ENCODE measurements at regions not wholly inside any gene's neighbourhood (a gene's known extent, or its start where the extent isn't known, plus 50 kb on each side); places are given as distances from the start of the nearest gene placed in this dataset.

DNA sequence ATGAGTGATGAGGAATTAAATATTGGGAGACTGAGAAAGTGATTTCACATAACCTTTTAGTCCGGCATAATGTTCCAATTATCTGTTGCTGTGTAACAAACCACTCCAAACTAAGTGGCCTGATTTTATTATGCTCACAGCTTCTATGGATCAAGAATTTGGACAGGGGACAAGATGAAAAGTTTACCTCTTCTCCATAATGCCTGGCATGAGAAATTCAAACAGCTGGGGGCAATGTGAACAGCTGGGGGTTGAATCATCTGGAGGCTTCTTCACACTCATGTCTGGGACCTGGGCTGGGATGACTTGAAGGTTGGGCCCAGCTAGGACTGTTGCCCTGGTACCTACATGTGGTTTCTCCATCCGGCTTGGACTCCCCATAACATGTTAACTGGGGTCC, 99.4 kb upstream of the DRD2 start:
- Histone ChIP-seq H3K4me2 (ENCODE audit: low read depth, low read length, poor library complexity, severe bottlenecking) (no peak overlapping the region), H2AFZ (ENCODE audit: low read length) (no peak overlapping the region), H3F3A (ENCODE audit: low read depth) (no peaks in the 10 kb centered on the region), H3K27me3 (ENCODE audit: insufficient read depth, low read length, poor library complexity, severe bottlenecking) (no peaks in the 10 kb centered on the region), H3K9ac (ENCODE audit: low read depth, low read length, poor library complexity, severe bottlenecking) (no peak overlapping the region), H3K9me3 (ENCODE audit: insufficient read depth, low read depth, low read length) (no peaks in the 10 kb centered on the region), H3K36me3 (ENCODE audit: insufficient read depth, low read length) (no peaks in the 10 kb centered on the region), H4K20me1 (ENCODE audit: insufficient read depth, low read length, poor library complexity, severe bottlenecking) (no peaks in the 10 kb centered on the region), H3K4me1 (ENCODE audit: insufficient read depth, low read length, poor library complexity, severe bottlenecking) (no peaks in the 10 kb centered on the region), H3K4me3 (ENCODE audit: low read length, poor library complexity, severe bottlenecking) (no peak overlapping the region), H3K79me2 (ENCODE audit: insufficient read depth, low read length) (no peaks in the 10 kb centered on the region), H3K9me2 (replicated peaks; ENCODE audit: low read depth, low read length) (no peaks in the 10 kb centered on the region)
- no peak for TF ChIP-seq EZH2phosphoT487 (IDR thresholded peaks at IDR 0.05; ENCODE audit: borderline replicate concordance)
- TF ChIP-seq, protein P1, sequence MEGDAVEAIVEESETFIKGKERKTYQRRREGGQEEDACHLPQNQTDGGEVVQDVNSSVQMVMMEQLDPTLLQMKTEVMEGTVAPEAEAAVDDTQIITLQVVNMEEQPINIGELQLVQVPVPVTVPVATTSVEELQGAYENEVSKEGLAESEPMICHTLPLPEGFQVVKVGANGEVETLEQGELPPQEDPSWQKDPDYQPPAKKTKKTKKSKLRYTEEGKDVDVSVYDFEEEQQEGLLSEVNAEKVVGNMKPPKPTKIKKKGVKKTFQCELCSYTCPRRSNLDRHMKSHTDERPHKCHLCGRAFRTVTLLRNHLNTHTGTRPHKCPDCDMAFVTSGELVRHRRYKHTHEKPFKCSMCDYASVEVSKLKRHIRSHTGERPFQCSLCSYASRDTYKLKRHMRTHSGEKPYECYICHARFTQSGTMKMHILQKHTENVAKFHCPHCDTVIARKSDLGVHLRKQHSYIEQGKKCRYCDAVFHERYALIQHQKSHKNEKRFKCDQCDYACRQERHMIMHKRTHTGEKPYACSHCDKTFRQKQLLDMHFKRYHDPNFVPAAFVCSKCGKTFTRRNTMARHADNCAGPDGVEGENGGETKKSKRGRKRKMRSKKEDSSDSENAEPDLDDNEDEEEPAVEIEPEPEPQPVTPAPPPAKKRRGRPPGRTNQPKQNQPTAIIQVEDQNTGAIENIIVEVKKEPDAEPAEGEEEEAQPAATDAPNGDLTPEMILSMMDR (conservative IDR thresholded peaks at IDR 0.05; ENCODE audit: low read length): no peak

DNA sequence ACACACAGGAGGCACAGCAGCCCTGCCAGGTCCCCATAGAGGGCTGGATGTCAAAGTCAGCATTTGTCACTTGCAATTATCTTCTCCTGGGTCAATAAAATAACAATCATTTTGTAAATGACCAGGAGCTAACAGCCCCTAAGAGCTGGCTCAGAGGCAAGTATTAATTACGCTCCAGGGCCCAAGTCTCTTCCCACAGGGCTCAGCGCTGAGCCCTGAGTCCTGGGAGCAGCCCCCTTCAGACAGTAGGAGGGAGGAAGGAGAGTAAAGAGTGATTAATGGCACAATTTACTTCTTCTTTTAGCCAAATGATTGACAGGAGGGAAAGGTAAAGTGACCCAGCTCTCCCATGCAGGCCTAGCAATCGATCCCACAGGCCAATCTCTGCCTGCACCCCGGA, 99.0 kb upstream of the DRD2 start:
- Histone ChIP-seq H2AFZ (ENCODE audit: low read length) (no peak overlapping the region), H3K27me3 (ENCODE audit: insufficient read depth, low read length, poor library complexity, severe bottlenecking) (no peaks in the 10 kb centered on the region), H3K9me2 (replicated peaks; ENCODE audit: low read depth, low read length) (no peaks in the 10 kb centered on the region), H3K4me2 (ENCODE audit: low read depth, low read length, poor library complexity, severe bottlenecking) (no peak overlapping the region), H3F3A (ENCODE audit: low read depth) (no peaks in the 10 kb centered on the region), H3K4me1 (ENCODE audit: insufficient read depth, low read length, poor library complexity, severe bottlenecking) (no peaks in the 10 kb centered on the region), H3K9me3 (ENCODE audit: insufficient read depth, low read depth, low read length) (no peaks in the 10 kb centered on the region), H3K4me3 (ENCODE audit: low read length, poor library complexity, severe bottlenecking) (no peak overlapping the region), H3K9ac (ENCODE audit: low read depth, low read length, poor library complexity, severe bottlenecking) (no peak overlapping the region), H3K79me2 (ENCODE audit: insufficient read depth, low read length) (no peaks in the 10 kb centered on the region), H3K36me3 (ENCODE audit: insufficient read depth, low read length) (no peaks in the 10 kb centered on the region), H4K20me1 (ENCODE audit: insufficient read depth, low read length, poor library complexity, severe bottlenecking) (no peaks in the 10 kb centered on the region)
- no peak for TF ChIP-seq EZH2phosphoT487 (IDR thresholded peaks at IDR 0.05; ENCODE audit: borderline replicate concordance)
- TF ChIP-seq, protein P1 (conservative IDR thresholded peaks at IDR 0.05; ENCODE audit: low read length): no peak

DNA sequence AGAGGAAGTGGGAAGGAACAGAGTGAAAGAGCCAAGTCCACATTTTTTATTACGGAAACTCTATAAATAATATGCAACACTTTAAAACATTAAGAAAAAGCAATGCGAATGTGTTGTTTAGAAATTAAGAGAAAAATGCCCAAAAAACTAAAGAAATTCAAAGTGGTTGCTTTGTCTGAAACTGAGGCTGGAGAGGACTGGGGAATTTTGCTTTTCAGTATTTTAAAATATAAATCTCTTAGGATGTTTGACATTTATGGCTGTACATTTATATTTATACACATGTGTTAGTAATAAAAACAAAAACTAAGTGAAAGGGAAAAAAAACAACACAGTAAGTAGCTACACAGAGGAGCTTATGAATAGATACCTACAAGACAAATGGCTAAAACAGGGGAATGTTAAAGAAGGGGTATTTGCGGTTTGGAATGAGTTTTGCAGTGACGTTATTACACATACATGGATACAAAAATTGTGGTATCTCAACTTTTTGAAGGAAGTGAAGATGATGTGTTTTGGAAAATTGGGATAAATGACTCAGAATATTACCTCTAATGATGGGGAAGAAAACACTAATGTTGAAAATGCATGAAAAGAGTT, 97.0 kb upstream of the DRD2 start:
- Histone ChIP-seq H4K20me1 (ENCODE audit: insufficient read depth, low read length, poor library complexity, severe bottlenecking) (no peaks in the 10 kb centered on the region), H2AFZ (ENCODE audit: low read length) (no peak overlapping the region), H3F3A (ENCODE audit: low read depth) (no peaks in the 10 kb centered on the region), H3K4me3 (ENCODE audit: low read length, poor library complexity, severe bottlenecking) (no peak overlapping the region), H3K36me3 (ENCODE audit: insufficient read depth, low read length) (no peaks in the 10 kb centered on the region), H3K9me2 (replicated peaks; ENCODE audit: low read depth, low read length) (no peaks in the 10 kb centered on the region), H3K4me1 (ENCODE audit: insufficient read depth, low read length, poor library complexity, severe bottlenecking) (no peaks in the 10 kb centered on the region), H3K4me2 (ENCODE audit: low read depth, low read length, poor library complexity, severe bottlenecking) (no peak overlapping the region), H3K79me2 (ENCODE audit: insufficient read depth, low read length) (no peaks in the 10 kb centered on the region), H3K9ac (ENCODE audit: low read depth, low read length, poor library complexity, severe bottlenecking) (no peak overlapping the region), H3K27me3 (ENCODE audit: insufficient read depth, low read length, poor library complexity, severe bottlenecking) (no peaks in the 10 kb centered on the region), H3K9me3 (ENCODE audit: insufficient read depth, low read depth, low read length) (no peaks in the 10 kb centered on the region)
- TF ChIP-seq, protein P1 (conservative IDR thresholded peaks at IDR 0.05; ENCODE audit: low read length): no peak
- no peak for TF ChIP-seq EZH2phosphoT487 (IDR thresholded peaks at IDR 0.05; ENCODE audit: borderline replicate concordance)

Measured in Loucy (cell line).